ENCODE measurements at regions not wholly inside any gene's neighbourhood (a gene's known extent, or its start where the extent isn't known, plus 50 kb on each side); places are given as distances from the start of the nearest gene placed in this dataset.

DNA sequence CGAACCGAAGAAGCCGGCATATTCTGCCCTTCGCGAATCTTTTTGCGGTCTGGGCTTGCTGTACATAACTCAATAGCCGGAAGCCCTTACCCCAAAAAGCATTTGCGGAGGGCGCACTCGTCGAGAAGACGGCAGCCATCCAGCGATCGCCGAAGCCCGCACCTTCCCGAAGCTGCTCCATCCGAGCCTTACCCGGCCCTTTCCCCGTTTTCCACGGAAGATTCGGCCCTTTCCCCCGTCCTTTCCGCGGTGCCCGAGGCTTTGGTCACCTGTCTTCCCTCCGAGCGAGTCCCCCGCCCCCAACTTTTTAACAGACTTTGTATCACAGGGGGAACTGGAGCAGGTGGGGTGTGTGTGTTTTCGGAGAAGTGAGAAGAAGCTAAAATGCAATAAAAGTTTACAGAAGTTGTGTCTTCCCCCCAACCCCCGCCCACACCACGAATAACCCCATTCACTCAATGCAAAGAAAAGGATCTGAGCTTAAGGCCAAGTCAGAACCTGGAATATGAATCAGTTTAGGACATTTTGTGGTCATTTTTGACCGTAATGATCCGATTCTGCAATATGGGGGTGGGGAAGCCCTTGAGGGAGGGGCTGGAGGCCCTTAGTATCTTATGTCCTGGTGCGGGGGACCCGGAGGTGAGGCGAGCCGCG is 99.0 kb upstream of the HSD17B12 start:
- TF ChIP-seq, protein P1, sequence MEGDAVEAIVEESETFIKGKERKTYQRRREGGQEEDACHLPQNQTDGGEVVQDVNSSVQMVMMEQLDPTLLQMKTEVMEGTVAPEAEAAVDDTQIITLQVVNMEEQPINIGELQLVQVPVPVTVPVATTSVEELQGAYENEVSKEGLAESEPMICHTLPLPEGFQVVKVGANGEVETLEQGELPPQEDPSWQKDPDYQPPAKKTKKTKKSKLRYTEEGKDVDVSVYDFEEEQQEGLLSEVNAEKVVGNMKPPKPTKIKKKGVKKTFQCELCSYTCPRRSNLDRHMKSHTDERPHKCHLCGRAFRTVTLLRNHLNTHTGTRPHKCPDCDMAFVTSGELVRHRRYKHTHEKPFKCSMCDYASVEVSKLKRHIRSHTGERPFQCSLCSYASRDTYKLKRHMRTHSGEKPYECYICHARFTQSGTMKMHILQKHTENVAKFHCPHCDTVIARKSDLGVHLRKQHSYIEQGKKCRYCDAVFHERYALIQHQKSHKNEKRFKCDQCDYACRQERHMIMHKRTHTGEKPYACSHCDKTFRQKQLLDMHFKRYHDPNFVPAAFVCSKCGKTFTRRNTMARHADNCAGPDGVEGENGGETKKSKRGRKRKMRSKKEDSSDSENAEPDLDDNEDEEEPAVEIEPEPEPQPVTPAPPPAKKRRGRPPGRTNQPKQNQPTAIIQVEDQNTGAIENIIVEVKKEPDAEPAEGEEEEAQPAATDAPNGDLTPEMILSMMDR (conservative IDR thresholded peaks at IDR 0.05) = no peak
- TF ChIP-seq ZFX (IDR thresholded peaks at IDR 0.05) = no peak
